Fibroblast of skin of abdomen (primary cell): ENCODE measurements at regions not wholly inside any gene's neighbourhood (a gene's known extent, or its start where the extent isn't known, plus 50 kb on each side); places are given as distances from the start of the nearest gene placed in this dataset.

Source experiments
- DNase-seq: peaks from one replicate; pipeline ENCODE4 v3.0.0-alpha.2; 2013

GRCh38 chr10:78898341-78899097 lies 170.2 kb upstream of the ZMIZ1 start:
- no peak for DNase-seq

GRCh38 chr10:78899098-78899754 lies 169.5 kb upstream of the ZMIZ1 start:
- DNase-seq = no peak

- no peak for DNase-seq
Measured at GRCh38 chr10:78899996-78900714, 168.6 kb upstream of the ZMIZ1 start.

- no peak for DNase-seq
Measured at GRCh38 chr10:78900715-78901430, 167.9 kb upstream of the ZMIZ1 start.

- DNase-seq = no peak
Measured at GRCh38 chr10:78901694-78902093, 167.1 kb upstream of the ZMIZ1 start.

GRCh38 chr10:78902815-78903214 lies 166.0 kb upstream of the ZMIZ1 start:
- DNase-seq = no peak

- DNase-seq = no peak
Measured at GRCh38 chr10:78903341-78903940, 165.3 kb upstream of the ZMIZ1 start.

GRCh38 chr10:78904196-78904595 lies 164.6 kb upstream of the ZMIZ1 start:
- no peak for DNase-seq

- no peak for DNase-seq
Measured at GRCh38 chr10:78905015-78905956, 163.5 kb upstream of the ZMIZ1 start.

GRCh38 chr10:78905957-78906308 lies 162.8 kb upstream of the ZMIZ1 start:
- no peak for DNase-seq

GRCh38 chr10:78906734-78907390 lies 161.9 kb upstream of the ZMIZ1 start:
- no peak for DNase-seq

GRCh38 chr10:78907551-78908211 lies 161.1 kb upstream of the ZMIZ1 start:
- no peak for DNase-seq

GRCh38 chr10:78909221-78909620 lies 159.5 kb upstream of the ZMIZ1 start:
- no peak for DNase-seq

- DNase-seq = no peak
Measured at GRCh38 chr10:78910021-78910420, 158.7 kb upstream of the ZMIZ1 start.

- DNase-seq = no peak
Measured at GRCh38 chr10:78910476-78910875, 158.3 kb upstream of the ZMIZ1 start.

- DNase-seq = no peak
Measured at GRCh38 chr10:78910886-78911285, 157.9 kb upstream of the ZMIZ1 start.

- DNase-seq = no peak
Measured at GRCh38 chr10:78911533-78912340, 157.0 kb upstream of the ZMIZ1 start.

GRCh38 chr10:78912361-78913218 lies 156.2 kb upstream of the ZMIZ1 start:
- no peak for DNase-seq
